Epithelial cell of esophagus (primary cell): ENCODE measurements at regions not wholly inside any gene's neighbourhood (a gene's known extent, or its start where the extent isn't known, plus 50 kb on each side); places are given as distances from the start of the nearest gene placed in this dataset.
A peak's percentile ranks its signal among the peaks of the same experiment; 100 is the strongest.

ENCODE experiments used
- DNase-seq: peaks from one replicate; pipeline ENCODE4 v3.0.0; 2010; ENCODE audit warnings: low read depth
- H3K4me3 ChIP-seq: 2 replicates; pipeline ENCODE4 v1.5.1; 2011; ENCODE audit warnings: mild to moderate bottlenecking, low read length, control low read depth
- CTCF ChIP-seq: IDR thresholded peaks from 2 replicates; pipeline ENCODE4 v1.5.1; 2011; ENCODE audit warnings: low read depth, mild to moderate bottlenecking, low read length, control low read depth, inconsistent platforms; ENCODE audit not compliant: insufficient read depth; ENCODE audit errors: missing control alignments

GRCh38 chr4:170231377-170231776 is 141.6 kb upstream of the AADAT start:
- H3K4me3 ChIP-seq, result no peak overlapping the region
- no peak for TF ChIP-seq CTCF

GRCh38 chr4:170230242-170230641 is 140.5 kb upstream of the AADAT start:
- H3K4me3 ChIP-seq, result no peak overlapping the region
- TF ChIP-seq CTCF, result no peak
- DNase-seq, result no peak

More at GRCh38 chr4:170231377-170231776, 141.6 kb upstream of the AADAT start:
- no peak for DNase-seq

- peak; percentile 53 for DNase-seq
- H3K4me3 ChIP-seq, result no peak overlapping the region
- no peak for TF ChIP-seq CTCF
These were observed 139.2 kb upstream of the AADAT start for GRCh38 chr4:170229006-170229405.

- DNase-seq, result no peak
- TF ChIP-seq CTCF, result peak; percentile 16
- no peak overlapping the region for H3K4me3 ChIP-seq
These were observed 138.2 kb upstream of the AADAT start for GRCh38 chr4:170227928-170228327.

- no peak for DNase-seq
- no peak for TF ChIP-seq CTCF
- H3K4me3 ChIP-seq, result no peak overlapping the region
These were observed 136.5 kb upstream of the AADAT start for GRCh38 chr4:170226288-170226687.

- no peak for DNase-seq
- TF ChIP-seq CTCF, result no peak
- no peak overlapping the region for H3K4me3 ChIP-seq
These were observed 125.0 kb upstream of the AADAT start for GRCh38 chr4:170214731-170215130.

GRCh38 chr4:170214101-170214500 is 124.3 kb upstream of the AADAT start:
- TF ChIP-seq CTCF, result no peak
- no peak for DNase-seq

More at GRCh38 chr4:170214101-170214500, 124.3 kb upstream of the AADAT start:
- H3K4me3 ChIP-seq, result no peak overlapping the region
